ENCODE measurements at regions not wholly inside any gene's neighbourhood (a gene's known extent, or its start where the extent isn't known, plus 50 kb on each side); places are given as distances from the start of the nearest gene placed in this dataset. TPM values are rescaled to one million over a fixed set of nuclear protein-coding genes. Genes with fewer than 3 reads are reported as not detected.

DNA sequence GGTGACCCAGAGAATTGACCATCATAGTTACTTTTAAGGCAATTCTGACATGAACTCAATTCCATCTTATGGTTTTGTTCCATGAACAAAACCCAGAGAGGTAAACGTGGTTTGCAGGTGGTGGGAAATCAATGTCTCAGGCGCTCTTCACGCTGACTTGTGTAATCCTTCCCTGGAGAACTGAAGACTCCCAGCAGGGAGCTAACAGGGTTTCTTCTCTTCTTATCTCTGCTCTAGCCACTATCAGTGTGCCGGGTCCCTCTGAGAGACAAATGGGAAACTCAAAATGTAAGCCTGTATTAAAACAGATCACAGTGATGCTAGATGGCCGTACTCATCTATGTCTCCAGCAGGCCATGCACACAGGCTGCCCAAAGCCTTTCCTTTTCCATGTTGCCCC, 57.6 kb upstream of the ARGLU1 start:
- Mint-ChIP-seq H3K9me3 (peaks cover 3% of the 10 kb centered on the region), H3K36me3 (ENCODE audit: low read depth) (no peaks in the 10 kb centered on the region), H3K4me1 (peaks cover 10% of the 10 kb centered on the region), H3K4me3 (no peak overlapping the region), H3K27me3 (ENCODE audit: low read depth) (no peaks in the 10 kb centered on the region), H3K27ac (ENCODE audit: unreplicated experiment) (no peak overlapping the region)
- no peak for TF ChIP-seq CTCF (conservative IDR thresholded peaks at IDR 0.05)
- no peak for DNase-seq (ENCODE audit: low read depth, low spot score)

- Mint-ChIP-seq H3K27ac (ENCODE audit: unreplicated experiment) (no peak overlapping the region), H3K4me1 (peaks cover 5% of the 10 kb centered on the region), H3K9me3 (peaks cover 3% of the 10 kb centered on the region), H3K4me3 (no peak overlapping the region), H3K36me3 (ENCODE audit: low read depth) (no peaks in the 10 kb centered on the region), H3K27me3 (ENCODE audit: low read depth) (no peaks in the 10 kb centered on the region)
- no peak for TF ChIP-seq CTCF (conservative IDR thresholded peaks at IDR 0.05)
- DNase-seq (ENCODE audit: low read depth, low spot score): no peak
Measured at GRCh38 chr13:106623799-106624460, 56.0 kb upstream of the ARGLU1 start.

DNA sequence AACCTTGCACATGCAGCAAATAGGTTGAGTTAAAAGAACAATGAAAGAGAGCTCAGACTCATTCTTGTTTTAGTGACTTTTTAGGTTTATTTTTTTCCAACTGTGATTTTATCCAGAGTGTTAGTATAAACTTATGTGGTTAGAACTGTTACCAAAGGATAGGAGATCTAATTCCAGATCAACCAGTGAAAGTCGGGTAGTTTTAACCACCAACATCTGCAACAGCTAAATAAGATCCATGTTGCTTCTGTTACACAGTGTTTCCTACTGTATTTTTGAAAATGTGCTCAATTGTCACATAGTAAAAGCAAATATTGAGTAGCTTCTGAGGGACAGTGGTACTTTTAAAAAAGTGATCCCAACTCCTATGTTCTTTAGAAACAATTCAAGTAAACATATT, 53.9 kb upstream of the ARGLU1 start:
- Mint-ChIP-seq H3K36me3 (ENCODE audit: low read depth) (no peaks in the 10 kb centered on the region), H3K27ac (ENCODE audit: unreplicated experiment) (no peak overlapping the region)

GRCh38 chr13:106619688-106620555, 52.0 kb upstream of the ARGLU1 start:
- Mint-ChIP-seq H3K9me3 (peaks cover 8% of the 10 kb centered on the region), H3K27ac (ENCODE audit: unreplicated experiment) (no peak overlapping the region)

More for the DNA sequence above, 53.9 kb upstream of the ARGLU1 start:
- H3K4me1 Mint-ChIP-seq: peaks cover 12% of the 10 kb centered on the region
- DNase-seq (ENCODE audit: low read depth, low spot score): no peak
- H3K27me3 Mint-ChIP-seq (ENCODE audit: low read depth): no peaks in the 10 kb centered on the region
- no peak for TF ChIP-seq CTCF (conservative IDR thresholded peaks at IDR 0.05)
- peaks cover 8% of the 10 kb centered on the region for H3K9me3 Mint-ChIP-seq
- H3K4me3 Mint-ChIP-seq: no peak overlapping the region

More at GRCh38 chr13:106619688-106620555, 52.0 kb upstream of the ARGLU1 start:
- Mint-ChIP-seq H3K36me3 (ENCODE audit: low read depth) (no peaks in the 10 kb centered on the region), H3K4me3 (no peak overlapping the region), H3K27me3 (ENCODE audit: low read depth) (no peaks in the 10 kb centered on the region), H3K4me1 (peaks cover 15% of the 10 kb centered on the region)
- peak; percentile 78 for TF ChIP-seq CTCF (conservative IDR thresholded peaks at IDR 0.05)
- DNase-seq (ENCODE audit: low read depth, low spot score): peak; percentile 9

Small RNA genes in the stretch of these regions (microRNA-seq; reads per million reads assigned to microRNA genes)
- gene MIR1267: not detected

Data from neural crest cell (in vitro differentiated cells).